ENCODE measurements at regions not wholly inside any gene's neighbourhood (a gene's known extent, or its start where the extent isn't known, plus 50 kb on each side); places are given as distances from the start of the nearest gene placed in this dataset.
A peak's percentile ranks its signal among the peaks of the same experiment; 100 is the strongest.

GRCh38 chr1:8212580-8213031 is 105.3 kb upstream of the SLC45A1 start:
- Histone ChIP-seq H3K4me2 (ENCODE audit: low read depth, low read length) (no peak overlapping the region), H3K9ac (ENCODE audit: low read depth, low read length) (peak overlapping the region; percentile 29; the same call in 1 of the 2 replicates), H2AFZ (replicated peaks; ENCODE audit: low read length, poor library complexity) (peak overlapping the region; percentile 9)

More at GRCh38 chr1:8212580-8213031, 105.3 kb upstream of the SLC45A1 start:
- 93% methylated on average over 4 of the region's 8 CpGs; no CpG with 5 or more reads in 1 of the 2 experiments for WGBS, 2 experiments (ENCODE audit: extremely low coverage in 2 of 2, insufficient read length in 1 of 2)
- ChIA-PET CTCF (no interaction called here), POLR2A (ENCODE audit: unreplicated experiment) (interaction anchor here (0.6 kb wide), 1 partner anchor 18 kb away, joined by 6 read pairs; no protein-coding TSS in a partner anchor)
- Histone ChIP-seq H3K4ac (ENCODE audit: low read depth, low read length) (peak overlapping the region; percentile 96), H2AK9ac (replicated peaks; ENCODE audit: low read depth, low read length, poor library complexity) (peak overlapping the region; percentile 94), H2BK5ac (ENCODE audit: low read depth, low read length, poor library complexity, severe bottlenecking) (peak overlapping the region; percentile 98), H3K23ac (ENCODE audit: low read depth, low read length) (peak overlapping the region; percentile 94; the same call in 1 of the 2 replicates), H3K4me1 (ENCODE audit: control insufficient read depth, insufficient read depth, low read length) (peaks cover 43% of the 10 kb centered on the region), H3K56ac (ENCODE audit: extremely low read depth, insufficient read depth, low read length) (peak overlapping the region; percentile 96), H2BK20ac (ENCODE audit: low read depth, low read length) (peak overlapping the region; percentile 98), H3K79me1 (ENCODE audit: low read depth in 1 of 2, low read length in 2 of 2) (peaks cover 3 to 5% of the 10 kb centered on the region in 2 experiments; a peak in 2 of 4 replicates), H3K27ac (ENCODE audit: insufficient read depth, low read length) (peak overlapping the region; percentile 89), H3K18ac (ENCODE audit: low read depth, low read length) (peak overlapping the region; percentile 93), H4K8ac (ENCODE audit: low read depth in 2 of 2, low read length in 2 of 2) (peak overlapping the region; percentile 71 to 97), H3K9me3 (ENCODE audit: control insufficient read depth, insufficient read depth, low read length) (no peaks in the 10 kb centered on the region), H2AK5ac (ENCODE audit: low read depth, low read length) (peak overlapping the region; percentile 89), H2BK120ac (ENCODE audit: low read depth, low read length) (peak overlapping the region; percentile 99), H3K9me1 (ENCODE audit: insufficient read depth, low read length) (peaks cover 33% of the 10 kb centered on the region), H3K27me3 (ENCODE audit: control insufficient read depth, insufficient read depth, low read length) (no peaks in the 10 kb centered on the region), H4K91ac (ENCODE audit: insufficient read depth, low read depth, low read length) (peak overlapping the region; percentile 97), H3K4me3 (ENCODE audit: insufficient read depth, low read depth, low read length) (no peak overlapping the region), H4K20me1 (ENCODE audit: insufficient read depth, low read length) (no peaks in the 10 kb centered on the region), H3K36me3 (ENCODE audit: control insufficient read depth, insufficient read depth, low read length) (no peaks in the 10 kb centered on the region), H2BK15ac (ENCODE audit: low read depth, low read length) (peak overlapping the region; percentile 67), H3K14ac (replicated peaks; ENCODE audit: low read depth, low read length) (peak overlapping the region; percentile 92), H4K5ac (ENCODE audit: low read depth, low read length) (peak overlapping the region; percentile 85)
- DNase-seq (no peak), ATAC-seq (ENCODE audit: low read depth) (no peak)
- BruUV-seq (replicated peaks), result no TSS peak
- in situ Hi-C loops (cut with MboI; ENCODE audit: low sequenced_read_pairs) (loop anchor here (10.0 kb wide), 1 partner anchor 178 kb away; no protein-coding TSS in a partner anchor), intact Hi-C loops (cut with micrococcal nuclease) (loop anchor here (2.0 kb wide), 1 partner anchor 76 kb away; no protein-coding TSS in a partner anchor), dilution Hi-C loops (cut with HindIII; ENCODE audit: low sequenced_read_pairs, unreplicated experiment) (no loop called here)
- TF ChIP-seq FOS (IDR thresholded peaks at IDR 0.05; ENCODE audit: low read depth, low read length), result no peak
